Peyer's patch (tissue), 4 donors: ENCODE measurements at regions not wholly inside any gene's neighbourhood (a gene's known extent, or its start where the extent isn't known, plus 50 kb on each side); places are given as distances from the start of the nearest gene placed in this dataset.

Source experiments
- DNase-seq, 3 donors: peaks; one replicate each; pipeline ENCODE4 v3.0.0-alpha.2; 2017 to 2019
- H3K27ac ChIP-seq, 4 donors: fragments of 200-600 bp; sonication (generic); one replicate each; pipeline ENCODE4 v1.5.1; 2016 to 2019
- H3K27me3 ChIP-seq, 2 donors: fragments of 200-600 bp; sonication (generic); one replicate each; pipeline ENCODE4 v1.5.1; 2019
- H3K36me3 ChIP-seq, 3 donors: fragments of 200-600 bp; sonication (generic); one replicate each; pipeline ENCODE4 v1.5.1; 2016 to 2019
- H3K4me1 ChIP-seq, 4 donors: fragments of 200-600 bp; sonication (generic); one replicate each; pipeline ENCODE4 v1.5.1; 2016 to 2019
- H3K4me3 ChIP-seq, 4 donors: fragments of 200-600 bp; sonication (generic); 1 replicate in 3 of 4; 2 replicates in 1 of 4; pipeline ENCODE4 v1.5.1; 2016 to 2019; ENCODE audit warnings: mild to moderate bottlenecking in 1 of 4
- H3K9me3 ChIP-seq, 4 donors: fragments of 200-600 bp; sonication (generic); one replicate each; pipeline ENCODE4 v1.5.1; 2016 to 2019; ENCODE audit warnings: mild to moderate bottlenecking in 1 of 4
- POLR2A ChIP-seq, 2 donors: fragments of 450-650 bp; IDR thresholded peaks; one replicate each; pipeline ENCODE4 v1.5.1; 2017; ENCODE audit warnings: antibody characterized with exemption in 2 of 2, mild to moderate bottlenecking in 2 of 2, moderate library complexity in 2 of 2
- TF ChIP-seq, protein P1 (sequence below), 6 experiments: fragments of 450-650 bp in 4 of 6; fragments of 200-600 bp in 2 of 6; sonication (generic) in 1 of 6; IDR thresholded peaks; one replicate each; pipeline ENCODE4 v1.5.1; 2017 to 2019; ENCODE audit warnings: antibody characterized with exemption in 6 of 6, mild to moderate bottlenecking in 3 of 6, moderate library complexity in 1 of 6

GRCh38 chr3:144058713-144059112 lies 87.1 kb downstream of the DIPK2A start:
- Histone ChIP-seq H3K9me3 (no peaks in the 10 kb centered on the region), H3K4me1 (no peaks in the 10 kb centered on the region), H3K4me3 (no peak overlapping the region), H3K36me3 (no peaks in the 10 kb centered on the region), H3K27ac (no peak overlapping the region), H3K27me3 (no peaks in the 10 kb centered on the region)
- no peak for DNase-seq
- TF ChIP-seq, protein P1, sequence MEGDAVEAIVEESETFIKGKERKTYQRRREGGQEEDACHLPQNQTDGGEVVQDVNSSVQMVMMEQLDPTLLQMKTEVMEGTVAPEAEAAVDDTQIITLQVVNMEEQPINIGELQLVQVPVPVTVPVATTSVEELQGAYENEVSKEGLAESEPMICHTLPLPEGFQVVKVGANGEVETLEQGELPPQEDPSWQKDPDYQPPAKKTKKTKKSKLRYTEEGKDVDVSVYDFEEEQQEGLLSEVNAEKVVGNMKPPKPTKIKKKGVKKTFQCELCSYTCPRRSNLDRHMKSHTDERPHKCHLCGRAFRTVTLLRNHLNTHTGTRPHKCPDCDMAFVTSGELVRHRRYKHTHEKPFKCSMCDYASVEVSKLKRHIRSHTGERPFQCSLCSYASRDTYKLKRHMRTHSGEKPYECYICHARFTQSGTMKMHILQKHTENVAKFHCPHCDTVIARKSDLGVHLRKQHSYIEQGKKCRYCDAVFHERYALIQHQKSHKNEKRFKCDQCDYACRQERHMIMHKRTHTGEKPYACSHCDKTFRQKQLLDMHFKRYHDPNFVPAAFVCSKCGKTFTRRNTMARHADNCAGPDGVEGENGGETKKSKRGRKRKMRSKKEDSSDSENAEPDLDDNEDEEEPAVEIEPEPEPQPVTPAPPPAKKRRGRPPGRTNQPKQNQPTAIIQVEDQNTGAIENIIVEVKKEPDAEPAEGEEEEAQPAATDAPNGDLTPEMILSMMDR (IDR thresholded peaks at IDR 0.05) = no peak

DNA sequence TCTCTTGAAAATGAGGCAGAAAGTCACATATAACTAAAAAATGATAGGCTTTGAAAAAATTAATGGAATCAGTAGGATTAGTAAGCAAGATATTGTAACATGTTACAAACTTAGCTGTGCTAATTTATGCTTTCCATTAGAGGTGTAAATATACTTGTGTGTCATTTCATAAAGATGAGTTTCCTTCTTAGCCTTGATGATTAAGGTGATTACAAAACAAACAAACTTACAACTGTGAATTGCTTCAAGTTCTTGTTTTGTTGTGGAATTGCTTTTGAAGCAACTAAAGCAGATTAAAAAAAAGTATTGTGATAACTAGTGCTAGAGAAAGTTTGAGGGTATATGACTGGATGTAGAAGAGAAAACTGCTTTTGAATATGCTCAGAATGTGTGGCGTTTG lies 87.9 kb downstream of the DIPK2A start:
- Histone ChIP-seq H3K27ac (no peak overlapping the region), H3K27me3 (no peaks in the 10 kb centered on the region), H3K4me1 (no peaks in the 10 kb centered on the region), H3K4me3 (no peak overlapping the region), H3K36me3 (no peaks in the 10 kb centered on the region), H3K9me3 (no peaks in the 10 kb centered on the region)
- no peak for DNase-seq
- TF ChIP-seq, protein P1 (IDR thresholded peaks at IDR 0.05) = no peak
- no peak for TF ChIP-seq POLR2A (IDR thresholded peaks at IDR 0.05)

DNA sequence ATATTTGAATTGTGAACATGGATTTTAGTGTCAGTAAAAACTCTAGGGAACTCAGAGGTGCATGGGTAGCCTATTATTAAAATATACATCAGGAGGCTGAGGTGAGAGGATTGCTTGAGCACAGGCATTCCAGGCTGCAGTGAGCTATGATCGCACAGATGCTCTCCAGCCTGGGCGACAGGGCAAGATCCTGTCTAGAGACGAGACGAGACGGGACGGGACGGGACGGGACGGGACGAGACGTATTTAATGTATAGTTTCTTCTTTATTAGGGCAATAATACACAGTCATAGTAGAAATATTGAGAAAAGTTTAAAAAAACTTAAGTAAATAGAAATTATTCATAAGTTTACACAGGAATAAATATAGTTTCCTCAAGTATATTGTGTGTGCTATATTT lies 89.3 kb downstream of the DIPK2A start:
- DNase-seq = no peak
- TF ChIP-seq POLR2A (IDR thresholded peaks at IDR 0.05) = no peak
- TF ChIP-seq, protein P1 (IDR thresholded peaks at IDR 0.05) = no peak
- H3K9me3 ChIP-seq = no peaks in the 10 kb centered on the region
- H3K4me3 ChIP-seq = no peak overlapping the region
- no peak overlapping the region for H3K27ac ChIP-seq
- no peaks in the 10 kb centered on the region for H3K27me3 ChIP-seq
- H3K36me3 ChIP-seq = no peaks in the 10 kb centered on the region
- no peaks in the 10 kb centered on the region for H3K4me1 ChIP-seq

- TF ChIP-seq, protein P1 (IDR thresholded peaks at IDR 0.05) = no peak
- TF ChIP-seq POLR2A (IDR thresholded peaks at IDR 0.05) = no peak
- H3K4me1 ChIP-seq = no peaks in the 10 kb centered on the region
- no peak overlapping the region for H3K27ac ChIP-seq
- no peaks in the 10 kb centered on the region for H3K9me3 ChIP-seq
- no peak for DNase-seq
- H3K4me3 ChIP-seq = no peak overlapping the region
- H3K27me3 ChIP-seq = no peaks in the 10 kb centered on the region
- H3K36me3 ChIP-seq = no peaks in the 10 kb centered on the region
These were observed 91.7 kb downstream of the DIPK2A start for GRCh38 chr3:144063306-144063705.

- TF ChIP-seq, protein P1 (IDR thresholded peaks at IDR 0.05) = no peak
- TF ChIP-seq POLR2A (IDR thresholded peaks at IDR 0.05) = no peak
- Histone ChIP-seq H3K36me3 (no peaks in the 10 kb centered on the region), H3K4me1 (no peaks in the 10 kb centered on the region), H3K27ac (no peak overlapping the region), H3K4me3 (no peak overlapping the region), H3K9me3 (peaks cover 0 to 7% (median 0%) of the 10 kb centered on the region in 4 donors), H3K27me3 (no peaks in the 10 kb centered on the region)
- DNase-seq = no peak
These were observed 95.4 kb downstream of the DIPK2A start for GRCh38 chr3:144067059-144067458.

DNA sequence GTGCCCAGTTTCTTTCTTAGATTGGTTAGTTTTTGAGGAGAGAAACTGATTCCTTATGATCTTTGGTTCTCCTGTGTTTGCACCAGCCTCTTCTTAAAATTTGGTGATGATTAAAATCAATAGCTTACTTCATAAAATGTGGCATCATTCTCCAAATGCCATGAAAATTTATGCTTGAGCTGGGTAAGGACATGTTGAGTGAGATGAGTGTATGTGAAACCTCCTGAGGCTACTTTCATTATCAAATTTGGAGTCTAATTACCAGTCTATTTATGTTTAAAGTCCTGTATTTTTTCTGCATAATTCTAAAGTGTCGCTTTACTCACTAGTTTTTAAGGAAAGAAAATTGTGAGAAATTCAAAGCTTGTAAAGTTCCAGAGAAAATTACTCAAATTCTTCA lies 102.1 kb downstream of the DIPK2A start:
- no peak overlapping the region for H3K27ac ChIP-seq
- no peak overlapping the region for H3K4me3 ChIP-seq
- no peaks in the 10 kb centered on the region for H3K4me1 ChIP-seq
- H3K27me3 ChIP-seq = no peaks in the 10 kb centered on the region
- TF ChIP-seq, protein P1 (IDR thresholded peaks at IDR 0.05) = no peak
- no peak for TF ChIP-seq POLR2A (IDR thresholded peaks at IDR 0.05)
- H3K36me3 ChIP-seq = no peaks in the 10 kb centered on the region
- peaks cover 0 to 12% (median 0%) of the 10 kb centered on the region in 4 donors for H3K9me3 ChIP-seq
- no peak for DNase-seq
